Right ventricle myocardium inferior (tissue), 1 donor: ENCODE measurements at regions not wholly inside any gene's neighbourhood (a gene's known extent, or its start where the extent isn't known, plus 50 kb on each side); places are given as distances from the start of the nearest gene placed in this dataset.

ENCODE experiments used
- ATAC-seq: fragments of 200-7000 bp; cut with Tn5 transposase; one replicate; pipeline ENCODE4 v1.9.1; 2020; ENCODE audit warnings: mild to moderate bottlenecking, moderate library complexity
- DNase-seq: peaks from one replicate; pipeline ENCODE4 v3.0.0; 2021; ENCODE audit errors: missing footprints
- intact Hi-C: fragments of 100-400 bp; cut with DNase I; formaldehyde crosslinking; loops from one replicate; pipeline ENCODE4 v1.11.0; 2022
- donor health status: DM: no; HTN: yes; CAD: no; lungs with severe emphysema.

DNA sequence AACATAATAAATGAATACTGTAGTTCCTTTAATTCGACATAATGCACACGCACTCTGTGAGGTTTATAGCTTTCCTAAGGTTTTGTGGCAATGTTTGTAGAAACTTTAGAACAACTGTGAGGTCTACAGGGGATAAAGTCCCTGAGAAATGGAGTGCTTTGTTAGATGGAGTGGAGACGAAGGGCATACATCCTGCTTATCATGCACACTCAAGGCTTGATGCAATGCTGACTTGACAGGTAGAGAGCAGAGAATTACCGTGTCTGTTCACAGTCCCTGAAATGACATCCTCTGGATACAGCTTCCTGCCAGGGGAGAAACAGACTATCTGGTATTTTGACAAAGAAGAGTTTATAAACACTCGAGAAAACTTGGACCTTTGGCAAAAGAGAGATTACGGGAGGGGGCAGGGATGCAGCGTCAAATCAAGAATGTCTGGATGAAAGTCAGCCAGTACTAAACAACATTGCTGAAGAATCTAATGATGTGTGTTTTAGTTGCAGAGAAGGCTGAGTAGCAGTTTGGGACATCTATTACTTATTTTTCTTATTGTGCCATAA, 766.9 kb upstream of the ZEB2 start:
- DNase-seq (no peak), ATAC-seq (no peak)
- intact Hi-C loops: no loop called here

- intact Hi-C loops: no loop called here
- no peak for ATAC-seq
- no peak for DNase-seq
Observed at GRCh38 chr2:145284551-145284950, 764.6 kb upstream of the ZEB2 start.

GRCh38 chr2:145283131-145283530, 763.2 kb upstream of the ZEB2 start:
- DNase-seq (no peak), ATAC-seq (no peak)
- intact Hi-C loops: no loop called here

DNA sequence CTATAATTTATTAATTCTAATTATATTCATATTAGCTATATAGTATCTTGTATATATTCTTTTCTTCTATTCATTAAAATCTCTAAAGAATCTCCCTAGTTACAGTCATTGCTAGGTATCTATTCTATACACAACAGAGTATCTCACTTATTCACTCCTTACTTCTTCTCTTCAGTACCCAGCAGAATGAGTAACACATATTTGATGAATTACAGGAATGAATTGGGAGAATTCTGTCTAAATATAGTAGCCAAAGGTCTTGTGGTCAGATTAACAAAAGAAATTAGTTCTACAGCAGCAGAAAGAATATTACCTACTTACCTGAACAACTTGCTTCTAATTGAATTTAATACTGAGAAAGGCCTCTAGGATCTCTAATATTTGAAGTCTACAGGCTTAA, 758.0 kb upstream of the ZEB2 start:
- no peak for DNase-seq
- no peak for ATAC-seq

DNA sequence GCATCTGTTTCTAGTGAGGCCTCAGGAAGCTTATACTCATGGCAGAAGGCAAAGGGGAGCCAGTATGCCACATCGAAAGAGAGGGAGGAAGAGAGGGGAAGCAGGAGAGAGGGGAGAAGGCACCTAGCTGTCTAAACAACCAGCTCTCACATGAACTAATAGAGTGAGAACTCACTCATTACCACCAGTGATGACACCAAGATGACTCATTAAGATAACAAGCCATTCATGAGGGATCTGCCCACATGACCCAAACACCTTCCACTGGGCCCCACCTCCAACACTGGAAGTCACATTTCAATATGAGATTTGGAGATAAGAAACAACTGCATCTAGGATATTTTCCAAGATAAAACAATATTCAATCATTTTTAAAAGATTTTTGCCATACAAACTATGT, 753.9 kb upstream of the ZEB2 start:
- DNase-seq (no peak), ATAC-seq (no peak)
- intact Hi-C loops: no loop called here

More for the DNA sequence above, 758.0 kb upstream of the ZEB2 start:
- intact Hi-C loops: no loop called here

DNA sequence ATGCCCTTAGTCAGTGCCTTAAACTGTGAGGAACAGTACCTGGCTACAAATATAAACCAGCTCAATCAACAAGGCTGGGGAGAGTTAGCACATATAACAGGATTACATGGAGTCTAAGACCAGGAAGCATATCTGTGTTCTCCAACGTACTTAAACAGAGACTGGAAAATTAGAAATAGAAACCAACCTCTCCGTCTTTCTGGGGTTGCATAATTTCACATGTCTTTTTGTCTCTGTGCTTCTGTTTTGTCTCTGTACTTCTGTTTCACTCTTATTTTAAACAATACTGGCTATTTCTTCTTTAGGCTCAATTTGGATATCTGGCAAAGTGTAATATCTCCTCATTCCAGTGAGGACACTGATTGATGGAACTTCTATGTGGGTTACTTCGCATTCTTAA, 749.0 kb upstream of the ZEB2 start:
- ATAC-seq: no peak
- intact Hi-C loops: no loop called here
- DNase-seq: no peak

DNA sequence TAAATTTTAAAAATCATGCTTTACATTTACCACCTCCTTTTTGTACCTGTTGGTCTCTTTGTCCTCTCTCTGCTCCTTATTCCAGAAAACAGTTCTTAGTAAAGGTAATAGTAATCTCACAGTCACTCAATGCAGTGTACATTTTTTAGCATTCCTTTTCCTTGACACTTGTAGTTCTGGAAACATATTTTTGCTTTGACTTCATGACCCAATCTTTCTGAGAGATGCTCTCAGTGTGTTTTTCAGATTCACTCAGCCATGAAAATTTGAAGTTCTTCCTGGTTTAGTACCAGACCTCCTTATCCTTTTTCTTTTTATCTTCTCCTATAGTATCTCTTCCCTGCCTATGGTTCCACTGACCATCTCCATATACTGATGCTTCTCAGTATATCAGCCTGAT, 747.5 kb upstream of the ZEB2 start:
- intact Hi-C loops: no loop called here
- DNase-seq: no peak
- ATAC-seq: no peak

- DNase-seq: no peak
- intact Hi-C loops: no loop called here
Observed at GRCh38 chr2:145265244-145265643, 745.3 kb upstream of the ZEB2 start.

GRCh38 chr2:145260674-145261073, 740.8 kb upstream of the ZEB2 start:
- DNase-seq (no peak), ATAC-seq (no peak)
- intact Hi-C loops: no loop called here

More at GRCh38 chr2:145265244-145265643, 745.3 kb upstream of the ZEB2 start:
- ATAC-seq: no peak

- ATAC-seq (no peak), DNase-seq (no peak)
- intact Hi-C loops: no loop called here
Observed at GRCh38 chr2:145260081-145260480, 740.2 kb upstream of the ZEB2 start.

DNA sequence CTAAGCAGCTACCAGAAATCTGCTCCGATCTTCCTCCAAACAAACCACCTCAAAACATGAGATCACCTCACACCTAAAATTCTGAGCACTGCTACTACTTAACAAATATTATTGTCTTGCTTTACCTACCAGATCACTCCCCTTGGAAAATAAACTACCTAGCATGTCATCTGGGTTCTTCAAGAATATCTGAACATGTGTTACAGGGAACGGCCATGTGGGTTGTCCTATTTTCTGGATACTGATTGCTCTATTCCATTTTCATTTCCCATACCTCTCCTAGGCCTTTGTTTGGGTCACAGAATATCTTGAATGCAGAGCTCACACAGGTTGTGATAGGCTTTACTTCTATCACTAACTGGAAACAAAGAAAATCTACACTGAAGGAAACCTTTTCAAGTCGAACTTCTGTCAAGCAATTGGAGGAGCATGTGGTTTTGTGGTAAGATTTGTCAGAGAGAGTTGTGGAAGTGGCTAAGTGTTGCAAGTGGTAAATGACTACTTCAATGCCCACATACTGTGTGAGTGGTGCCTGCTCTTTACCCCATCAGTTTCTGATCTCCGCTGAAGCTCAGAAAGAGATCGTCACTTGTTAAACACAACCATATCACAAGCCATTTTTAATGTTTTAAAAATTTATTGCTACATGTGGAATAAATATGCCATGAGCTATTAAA, 739.1 kb upstream of the ZEB2 start:
- intact Hi-C loops: no loop called here
- ATAC-seq (no peak), DNase-seq (no peak)

DNA sequence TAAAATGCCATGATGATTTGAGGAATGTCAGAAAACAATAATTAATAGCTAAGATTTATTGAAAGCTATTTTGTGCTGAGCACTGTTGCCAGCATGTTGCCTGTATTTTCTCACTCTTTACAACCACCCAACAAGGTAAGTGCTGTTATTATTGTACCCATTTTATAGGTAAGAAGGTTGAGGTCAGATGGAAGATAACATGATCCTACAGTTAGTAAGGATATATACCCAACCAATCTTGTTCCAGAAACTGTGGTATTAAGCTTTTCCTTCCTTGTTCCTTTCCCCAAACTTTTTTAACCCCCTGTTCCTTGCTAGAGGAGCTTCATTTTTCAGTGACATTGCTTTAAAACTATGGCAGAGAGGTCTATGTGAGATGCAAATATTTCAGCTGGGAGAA, 738.0 kb upstream of the ZEB2 start:
- ATAC-seq (no peak), DNase-seq (no peak)
- intact Hi-C loops: no loop called here

GRCh38 chr2:145256551-145256950, 736.6 kb upstream of the ZEB2 start:
- no peak for DNase-seq
- intact Hi-C loops: no loop called here

DNA sequence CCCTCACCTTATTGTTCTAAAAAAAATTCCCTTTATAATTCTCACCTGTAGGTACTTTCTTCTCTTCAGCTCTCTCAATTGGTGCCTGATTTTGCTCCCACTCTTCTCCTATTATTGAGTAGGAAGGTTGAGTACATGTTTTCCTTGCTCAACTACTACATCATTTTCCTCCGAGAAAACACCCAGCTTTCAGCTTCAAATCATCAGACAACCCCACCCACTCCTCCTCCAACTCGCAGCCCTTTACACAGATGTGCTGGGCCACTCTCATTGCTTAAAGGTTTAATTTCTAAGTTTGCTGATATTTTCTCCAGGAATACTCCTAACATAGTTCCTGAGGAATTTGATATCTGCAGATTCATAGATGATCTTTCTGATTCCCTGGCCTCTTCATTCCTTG, 734.4 kb upstream of the ZEB2 start:
- ATAC-seq (no peak), DNase-seq (no peak)
- intact Hi-C loops: no loop called here

More at GRCh38 chr2:145256551-145256950, 736.6 kb upstream of the ZEB2 start:
- ATAC-seq: no peak

DNA sequence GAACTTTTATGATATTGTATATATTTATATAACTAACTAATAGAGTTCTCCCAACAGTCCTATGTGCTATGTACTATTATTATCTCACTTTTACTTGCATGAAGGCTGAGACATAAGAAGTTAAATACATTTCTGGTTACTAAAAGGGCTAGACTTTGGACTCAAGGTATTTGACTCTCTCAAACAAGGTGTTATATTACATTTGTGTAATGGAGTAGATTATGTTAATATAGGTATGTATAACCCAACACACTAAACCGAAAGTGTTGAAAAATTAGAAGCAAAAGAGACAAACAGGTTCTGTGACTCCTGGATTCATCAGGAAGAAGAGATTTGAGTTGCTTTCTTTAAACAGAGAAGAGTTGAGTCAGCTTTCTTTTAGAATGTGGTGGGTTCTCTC, 733.6 kb upstream of the ZEB2 start:
- no peak for DNase-seq
- intact Hi-C loops: no loop called here
- ATAC-seq: no peak

GRCh38 chr2:145245268-145245870, 725.5 kb upstream of the ZEB2 start:
- DNase-seq: no peak
- no peak for ATAC-seq
- intact Hi-C loops: no loop called here

DNA sequence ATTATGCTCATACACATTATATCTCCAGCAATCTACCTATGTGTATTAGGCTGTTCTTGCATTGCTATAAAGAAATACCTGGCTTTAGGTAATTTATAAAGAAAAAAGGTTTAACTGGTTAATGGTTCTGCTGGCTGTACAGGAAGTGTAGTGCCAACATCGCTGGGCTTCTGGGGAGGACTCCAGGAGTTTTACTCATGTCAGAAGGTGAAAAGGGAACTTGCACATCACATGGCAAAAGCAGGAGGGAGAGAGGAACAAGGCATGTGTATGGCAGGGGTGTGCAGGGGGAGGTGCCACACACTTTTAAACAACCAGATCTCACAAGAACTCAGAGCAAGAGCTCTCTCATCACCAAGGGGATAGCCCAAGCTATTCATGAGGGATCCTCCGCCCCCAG, 715.4 kb upstream of the ZEB2 start:
- intact Hi-C loops: no loop called here
- DNase-seq (no peak), ATAC-seq (no peak)

- intact Hi-C loops: no loop called here
- no peak for ATAC-seq
- DNase-seq: no peak
Observed at GRCh38 chr2:145230546-145230945, 710.6 kb upstream of the ZEB2 start.

DNA sequence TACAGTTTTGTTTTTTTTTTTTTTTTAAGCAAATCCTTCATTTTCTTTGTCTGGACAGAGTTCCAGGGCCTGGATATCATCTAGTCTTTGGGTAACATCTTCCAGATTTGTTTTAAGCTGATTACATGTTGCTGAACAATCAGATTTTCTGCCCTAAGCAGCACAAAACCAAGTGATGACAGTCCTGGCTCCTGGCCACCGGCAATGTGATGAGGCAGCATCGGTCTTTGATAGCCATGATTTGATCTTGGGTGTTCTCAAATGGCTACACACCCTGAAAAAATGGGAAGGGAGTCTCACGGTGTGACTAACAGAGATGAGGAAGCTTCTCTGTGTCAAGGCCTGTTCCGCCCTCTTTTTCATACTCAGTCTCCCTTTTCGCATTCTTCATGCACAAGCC, 708.6 kb upstream of the ZEB2 start:
- ATAC-seq (no peak), DNase-seq (peak; percentile 51)
- intact Hi-C loops: no loop called here

GRCh38 chr2:145226901-145227300, 707.0 kb upstream of the ZEB2 start:
- ATAC-seq: no peak
- intact Hi-C loops: no loop called here
- DNase-seq: no peak

GRCh38 chr2:145221516-145221915, 701.6 kb upstream of the ZEB2 start:
- DNase-seq (no peak), ATAC-seq (no peak)

More at GRCh38 chr2:145221516-145221915, 701.6 kb upstream of the ZEB2 start:
- intact Hi-C loops: no loop called here
